Femur (tissue), 1 donor: ENCODE measurements at regions not wholly inside any gene's neighbourhood (a gene's known extent, or its start where the extent isn't known, plus 50 kb on each side); places are given as distances from the start of the nearest gene placed in this dataset.

ENCODE experiments used
- DNase-seq: peaks from one replicate; pipeline ENCODE4 v3.0.0-alpha.2; 2017

DNA sequence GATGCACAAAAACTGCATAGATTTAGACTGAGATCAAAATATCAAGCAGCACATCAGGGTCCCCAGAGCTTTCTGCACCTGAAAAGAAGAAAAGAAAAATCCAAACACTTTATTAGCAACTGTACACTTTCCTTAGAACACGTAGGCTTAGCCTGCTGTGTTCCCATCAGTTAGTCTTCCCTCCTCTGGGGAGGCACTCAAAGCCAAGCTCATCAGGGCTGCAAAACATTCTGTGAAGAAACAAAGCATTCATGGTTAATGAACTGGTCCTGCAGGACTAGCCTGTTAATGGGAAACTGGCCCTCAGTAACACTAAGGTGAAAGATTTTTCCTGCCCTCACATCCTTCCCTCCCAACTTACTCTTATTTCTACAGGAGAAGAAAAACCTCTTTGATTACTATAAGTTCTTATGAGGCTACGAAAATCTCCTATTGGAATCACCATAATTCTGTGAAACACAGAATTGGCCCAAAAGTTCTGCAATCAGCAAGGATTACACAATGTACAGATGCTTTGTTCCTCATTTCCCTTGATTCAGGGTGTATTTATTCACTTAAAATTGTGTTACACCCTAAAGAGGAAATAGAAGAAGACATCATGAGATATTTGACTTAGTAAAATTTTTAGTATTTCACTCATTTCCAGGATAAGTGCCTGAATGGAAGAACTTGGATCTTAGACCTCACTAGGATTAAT lies 901.0 kb upstream of the MAP3K7 start:
- no peak for DNase-seq

DNA sequence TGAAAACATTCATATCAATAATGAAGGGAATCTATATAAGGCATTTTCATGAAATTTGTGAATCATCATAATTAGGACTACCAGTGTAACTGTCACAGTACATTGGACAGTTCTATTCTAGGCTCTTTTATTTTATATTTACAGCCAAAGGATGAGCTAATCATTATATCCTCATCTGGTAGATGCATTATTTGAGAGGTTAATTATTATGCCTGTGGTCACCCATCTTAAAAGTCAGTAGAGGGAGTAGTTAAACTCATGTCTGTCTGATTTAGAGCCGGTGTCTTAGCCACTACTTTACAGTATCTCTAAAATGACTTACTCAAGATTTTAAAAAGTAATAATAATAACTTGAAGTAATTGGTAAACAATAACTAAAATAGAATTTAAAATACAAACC lies 899.3 kb upstream of the MAP3K7 start:
- DNase-seq, result no peak

DNA sequence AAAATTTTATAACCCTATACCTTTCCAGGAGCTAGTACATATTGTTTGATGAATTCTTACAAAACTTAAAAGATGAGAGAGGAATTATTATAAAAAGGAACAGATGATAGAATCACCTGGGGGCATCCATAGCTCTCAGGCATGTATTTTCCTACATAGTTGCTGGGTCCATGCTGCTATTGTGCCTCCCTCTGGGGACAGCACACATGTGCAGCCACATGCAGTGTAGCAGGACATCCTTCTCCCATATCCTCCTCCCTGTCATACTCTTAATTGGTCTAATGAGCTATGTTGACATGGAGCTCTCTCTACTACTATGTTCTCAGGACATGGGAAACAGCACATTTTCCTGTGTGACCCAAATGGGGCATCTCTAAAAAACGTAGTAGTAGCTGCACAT lies 898.2 kb upstream of the MAP3K7 start:
- DNase-seq, result no peak

DNA sequence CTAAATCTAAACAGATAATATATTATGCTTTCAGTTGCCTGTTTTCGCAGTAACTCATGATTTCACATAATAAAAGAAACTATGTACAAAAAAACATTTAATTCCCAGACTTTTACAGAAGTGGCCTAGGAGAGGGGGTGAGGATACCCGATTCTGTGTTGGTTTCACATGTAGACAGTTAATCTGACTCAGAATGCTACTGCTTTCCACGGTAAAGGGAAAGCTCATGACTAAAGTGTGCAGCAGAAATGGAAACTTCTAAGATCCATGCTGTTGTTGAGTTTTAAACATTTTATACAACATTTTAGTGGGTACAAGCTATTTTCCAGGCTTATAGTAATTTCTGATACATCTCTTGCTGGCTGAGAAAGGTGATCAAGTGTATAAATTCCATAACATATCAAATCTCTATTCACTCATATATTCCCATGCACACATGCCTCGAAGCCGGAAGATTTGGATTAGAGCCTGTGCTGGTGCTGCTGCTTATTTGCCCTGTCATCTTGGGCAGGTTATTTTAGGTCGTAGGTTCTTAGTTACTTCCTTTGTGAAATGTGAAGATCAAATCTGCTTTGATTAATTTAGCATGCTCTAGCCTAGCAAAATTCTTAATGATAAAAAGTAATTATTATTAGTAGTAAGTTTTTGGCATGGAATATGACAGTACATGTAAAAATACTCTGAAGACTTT lies 896.7 kb upstream of the MAP3K7 start:
- no peak for DNase-seq

DNA sequence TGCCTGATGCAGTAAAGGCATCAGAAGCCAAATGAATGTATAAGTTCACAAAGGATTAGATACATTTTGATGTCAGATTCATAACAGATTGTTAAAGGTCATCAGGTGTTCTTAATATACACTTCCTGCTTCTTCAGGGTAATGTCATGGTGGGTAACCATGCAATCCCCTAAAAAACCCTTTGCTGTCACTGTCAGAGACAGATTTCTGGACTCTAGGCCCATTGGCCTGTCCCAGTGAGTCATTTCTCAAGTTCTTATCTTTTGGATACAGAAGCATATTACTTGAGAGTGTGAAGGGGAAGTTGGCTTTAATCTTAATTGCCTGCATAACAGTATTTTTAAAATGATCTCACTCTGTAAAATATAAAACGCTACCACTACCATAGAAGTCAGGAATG lies 895.6 kb upstream of the MAP3K7 start:
- DNase-seq, result no peak

DNA sequence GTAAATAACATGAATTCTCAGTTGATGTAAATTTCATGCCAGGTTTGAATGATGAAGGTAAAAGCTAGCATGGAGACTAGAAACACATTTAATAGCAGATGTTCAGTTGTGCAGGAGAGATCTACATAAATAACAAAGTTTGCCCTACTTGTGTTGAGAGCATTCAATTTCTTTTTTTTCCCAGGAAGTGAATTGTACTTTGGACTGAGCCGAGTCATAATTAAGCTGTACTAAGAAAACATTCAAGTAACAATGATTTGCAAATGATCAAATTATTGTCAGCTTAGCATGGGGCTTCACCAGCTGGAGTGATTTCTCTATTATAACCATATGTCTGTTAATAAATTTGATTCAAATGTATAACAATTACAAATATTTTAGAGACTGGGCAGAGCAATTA lies 893.5 kb upstream of the MAP3K7 start:
- no peak for DNase-seq

DNA sequence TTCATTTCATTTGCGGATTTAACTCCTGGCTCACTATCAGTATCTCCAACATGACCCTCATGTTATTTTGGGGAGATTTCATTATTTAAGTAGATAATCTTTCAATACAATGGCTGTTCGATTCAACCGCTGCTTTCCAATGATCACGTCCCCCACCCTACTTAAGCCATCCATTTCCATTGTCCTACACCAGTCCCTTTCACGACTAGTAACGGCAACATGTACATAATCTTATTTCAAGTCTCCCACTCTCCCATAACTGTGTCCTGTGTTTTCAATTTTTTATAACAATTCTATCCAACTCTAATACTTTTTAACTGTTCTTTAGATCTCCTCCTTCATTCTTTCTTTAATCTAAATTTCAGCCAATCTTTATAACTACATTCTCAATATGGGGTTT lies 890.8 kb upstream of the MAP3K7 start:
- no peak for DNase-seq

DNA sequence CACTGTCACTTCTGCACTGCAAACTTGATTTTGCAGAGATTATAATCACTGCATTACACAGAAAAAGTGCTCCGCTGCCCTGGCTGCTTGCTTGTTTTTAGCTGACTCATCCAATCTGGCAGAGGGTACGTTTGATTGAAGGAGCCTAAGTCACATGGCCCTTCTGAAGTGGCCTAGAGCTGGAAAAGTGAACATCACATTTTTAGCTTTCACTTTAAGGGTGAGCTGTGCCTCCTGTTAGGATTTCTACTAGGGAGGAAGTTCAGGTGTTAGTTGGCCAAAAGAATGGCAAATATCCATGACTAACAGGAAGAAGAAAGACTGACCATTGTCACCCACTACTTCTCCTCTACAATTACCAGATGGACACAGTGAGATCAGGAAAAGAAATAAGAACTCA lies 889.1 kb upstream of the MAP3K7 start:
- no peak for DNase-seq

DNA sequence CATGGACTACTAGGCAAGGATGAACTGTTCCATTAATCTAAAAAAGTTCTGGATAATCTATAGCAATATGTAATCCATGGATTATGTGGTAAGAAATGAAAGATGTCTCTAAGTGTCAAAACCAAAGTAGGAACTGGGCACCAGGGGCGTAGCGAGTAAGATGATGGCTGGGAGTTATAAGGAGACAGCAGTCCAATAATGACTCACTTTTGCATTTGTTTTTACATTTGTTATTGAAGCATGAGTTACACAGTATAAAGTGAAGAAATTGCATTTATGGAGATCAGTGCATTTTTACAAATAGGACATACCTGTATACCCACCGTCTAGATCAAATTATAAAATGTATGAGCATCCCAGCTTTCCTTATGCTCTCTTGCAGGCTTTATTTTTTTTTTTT lies 878.5 kb upstream of the MAP3K7 start:
- DNase-seq, result no peak

DNA sequence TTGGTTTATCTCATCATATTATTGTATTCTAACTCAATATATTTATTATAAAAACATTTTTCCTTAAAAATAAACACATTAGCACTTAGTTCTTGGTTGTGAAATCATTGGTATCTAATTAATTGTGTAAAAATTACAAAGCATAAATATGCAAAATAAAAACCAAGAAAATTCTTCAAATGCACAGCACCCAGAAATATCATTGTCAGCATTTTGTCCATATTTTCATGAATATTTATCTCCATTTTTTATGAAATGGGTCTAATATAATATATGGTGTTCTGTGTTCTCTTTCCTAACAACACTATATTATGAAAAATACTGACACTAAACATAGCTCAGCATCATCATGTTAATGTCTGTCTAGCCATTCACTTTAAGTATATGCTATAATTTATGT lies 877.8 kb upstream of the MAP3K7 start:
- no peak for DNase-seq

DNA sequence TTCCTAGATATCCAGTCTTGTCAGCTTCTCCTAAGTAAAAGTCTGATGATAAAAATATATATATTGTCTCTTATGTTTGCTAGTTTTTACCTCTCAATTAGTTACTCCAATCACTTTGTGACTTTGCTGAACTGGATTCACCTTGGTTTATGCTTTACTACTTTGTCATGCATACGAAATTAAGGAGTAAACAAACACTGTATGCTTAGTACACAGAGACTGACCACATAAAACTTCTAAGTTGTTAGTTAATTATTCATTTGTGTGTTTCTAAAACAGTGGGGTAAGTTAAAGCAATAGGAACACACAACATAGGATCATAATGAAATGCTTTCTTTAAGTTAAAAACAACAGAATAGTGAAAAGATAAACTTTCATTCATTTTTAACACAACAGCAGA lies 877.3 kb upstream of the MAP3K7 start:
- DNase-seq, result no peak

DNA sequence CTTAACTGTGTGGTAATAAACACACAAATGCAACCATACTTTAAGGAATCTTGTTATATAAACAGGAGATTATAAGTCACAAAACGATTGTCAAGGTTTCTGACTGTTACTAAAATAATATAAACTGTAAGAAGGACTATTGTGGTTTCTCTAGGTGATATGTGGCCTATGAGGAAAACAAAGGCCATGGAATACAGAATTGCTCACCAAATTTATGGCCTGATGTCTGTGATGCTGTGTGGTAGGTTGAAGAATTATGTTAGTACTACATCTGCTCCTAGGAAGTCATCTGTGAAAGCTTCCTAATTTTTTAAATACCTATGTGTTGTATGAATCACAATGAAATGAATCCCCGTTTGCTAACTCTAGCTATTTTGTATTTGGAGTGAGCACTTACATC lies 875.4 kb upstream of the MAP3K7 start:
- no peak for DNase-seq

DNA sequence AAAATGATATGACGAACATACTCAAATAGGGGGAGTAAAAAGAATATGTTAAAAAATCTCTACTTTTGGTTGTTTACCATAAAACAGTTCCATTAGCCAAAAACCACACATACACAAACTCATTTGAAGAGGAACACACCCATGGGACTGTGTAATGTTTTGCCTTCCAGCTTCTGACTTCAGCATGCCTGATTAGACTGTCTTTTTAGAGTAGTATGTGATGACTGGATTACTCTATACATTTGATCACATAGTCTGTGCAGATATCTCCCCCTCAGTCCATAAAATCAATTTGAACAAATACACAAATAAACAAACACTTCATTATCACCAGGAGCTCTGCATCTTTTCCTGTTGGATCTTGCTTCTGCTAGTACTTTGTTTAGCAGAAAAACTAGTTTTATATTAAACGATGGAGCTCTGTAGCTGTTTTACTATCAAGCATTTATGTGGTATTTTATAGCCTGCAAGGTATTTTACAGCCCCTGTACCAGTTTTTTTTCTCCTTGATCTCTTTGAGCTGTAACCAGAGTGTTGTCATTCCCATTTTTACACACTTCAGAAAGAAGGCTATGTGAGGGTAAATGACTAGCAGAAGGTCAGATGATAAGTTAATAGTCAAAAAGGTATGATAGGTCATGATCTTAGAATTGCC lies 866.5 kb upstream of the MAP3K7 start:
- DNase-seq, result no peak

DNA sequence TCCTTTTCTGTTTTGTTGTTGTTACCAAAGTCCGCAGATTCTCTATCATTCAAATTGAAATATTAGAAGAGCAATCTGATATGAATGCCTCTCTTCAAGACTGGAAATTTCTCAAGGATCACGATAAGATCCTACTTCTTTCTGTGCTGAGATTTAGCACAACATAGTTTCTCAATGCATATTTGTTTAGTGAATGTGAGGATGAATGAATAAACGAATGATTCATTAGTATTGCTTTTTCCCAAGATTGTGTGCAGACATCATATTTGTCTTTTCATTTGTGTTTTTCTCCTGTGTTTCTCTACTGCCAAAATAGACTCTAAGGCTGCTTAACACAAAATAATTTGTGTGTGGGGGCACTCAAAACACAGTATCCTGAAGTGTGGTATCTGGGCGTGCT lies 862.7 kb upstream of the MAP3K7 start:
- no peak for DNase-seq

DNA sequence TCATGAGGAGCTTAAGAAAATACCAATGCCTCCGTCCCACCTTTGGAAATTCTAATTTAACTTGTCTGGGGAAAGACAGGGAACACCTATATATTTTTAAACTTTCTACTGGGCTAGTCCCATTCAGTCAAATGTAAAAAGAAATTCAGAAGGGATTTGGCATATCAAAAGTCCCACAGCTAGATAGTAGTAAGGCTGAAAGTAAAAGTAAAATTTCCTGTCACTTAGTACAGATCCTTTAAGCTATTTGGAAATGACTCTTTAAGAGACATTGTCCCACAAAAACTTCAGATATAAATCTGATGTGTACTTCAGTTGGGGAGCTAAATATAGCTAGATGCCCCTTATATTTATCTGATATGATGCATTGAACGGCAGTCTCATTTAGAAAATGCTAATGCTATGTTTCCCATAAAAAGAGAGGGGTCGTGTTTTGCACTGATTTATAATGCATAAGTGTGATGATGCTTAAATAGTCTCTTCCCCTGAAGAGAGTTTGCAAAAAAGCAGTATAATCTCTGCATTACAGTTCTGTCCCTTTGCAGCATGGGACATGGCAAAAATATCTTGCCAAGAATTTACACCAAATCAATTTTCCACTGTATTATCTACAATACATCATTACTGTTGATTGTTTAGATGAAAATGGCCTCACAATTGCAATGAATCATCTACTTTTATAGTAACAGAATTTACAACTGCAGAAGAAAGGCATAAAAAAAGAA lies 860.8 kb upstream of the MAP3K7 start:
- DNase-seq, result no peak

DNA sequence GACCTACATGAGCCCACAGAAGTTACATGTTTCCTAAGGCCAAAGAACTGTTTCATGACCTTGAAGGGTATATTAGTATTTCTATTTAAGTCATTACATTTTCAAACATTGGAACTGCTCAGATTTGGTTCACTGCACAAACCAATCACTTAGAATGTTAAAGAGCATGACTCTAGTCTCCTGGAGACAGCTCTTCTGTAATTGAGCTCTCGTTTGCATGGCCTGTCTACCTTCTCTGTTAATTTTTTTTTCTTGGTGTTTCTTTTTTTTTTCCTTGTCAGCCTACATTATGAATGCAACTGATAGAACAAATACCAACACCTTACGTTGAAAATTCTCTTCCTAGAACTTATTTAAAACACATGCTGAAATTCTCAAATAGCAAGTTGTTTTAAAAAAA lies 860.2 kb upstream of the MAP3K7 start:
- DNase-seq, result no peak

DNA sequence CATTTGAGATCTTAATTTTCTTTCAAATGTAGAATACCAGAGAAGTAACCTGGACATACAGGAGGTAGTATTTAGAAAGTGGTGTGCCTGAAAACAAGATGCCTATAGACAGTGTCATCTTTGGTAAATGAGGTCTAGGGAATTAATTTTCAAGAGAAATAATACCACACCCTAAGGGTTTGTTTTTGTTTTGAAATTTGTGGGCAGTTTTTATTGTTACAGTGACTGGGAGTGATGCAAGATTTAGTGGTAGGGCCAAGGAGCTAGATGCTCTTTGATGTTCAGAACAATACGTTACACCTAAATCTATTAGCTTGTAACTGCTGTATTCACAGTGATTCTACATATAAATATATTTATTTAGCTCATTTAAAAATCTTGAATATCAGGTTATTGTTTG lies 856.5 kb upstream of the MAP3K7 start:
- no peak for DNase-seq

DNA sequence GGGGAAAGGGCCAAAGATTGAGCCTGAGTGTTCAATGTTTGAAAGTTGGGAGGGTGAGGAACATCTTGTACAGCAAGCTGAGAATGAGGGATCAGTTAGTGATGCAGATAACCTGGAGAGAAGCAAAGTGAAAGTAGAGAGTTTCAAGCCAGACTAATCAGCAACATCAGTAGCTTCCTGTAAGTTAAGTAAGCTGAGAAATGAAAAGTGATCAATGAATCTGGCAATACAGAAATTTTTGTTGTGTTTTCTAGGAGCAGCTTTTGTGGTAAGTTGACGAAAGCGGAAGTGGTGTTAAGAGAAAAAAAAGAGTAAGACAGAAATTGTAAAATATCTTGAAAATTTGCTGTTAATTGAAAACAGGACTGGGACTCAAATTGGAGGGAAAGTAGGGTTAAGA lies 855.5 kb upstream of the MAP3K7 start:
- DNase-seq, result no peak

DNA sequence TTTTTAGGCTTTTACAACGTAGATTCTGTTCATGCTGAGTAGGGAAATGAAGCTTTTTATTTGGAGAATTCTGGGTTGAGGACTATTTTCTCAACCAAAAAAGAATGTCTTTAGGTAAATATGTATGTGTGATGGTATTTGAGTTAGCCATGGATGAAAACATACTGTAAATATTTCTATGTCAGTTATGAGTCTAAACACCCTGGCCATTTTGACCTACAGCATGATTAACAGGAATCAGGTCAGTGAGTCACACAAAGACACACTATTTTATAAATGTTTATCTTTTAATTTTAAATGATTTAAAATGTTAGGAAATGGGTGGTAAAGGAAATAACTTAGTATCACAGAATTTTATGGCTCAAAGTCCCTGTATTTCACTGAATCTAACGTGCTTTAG lies 851.7 kb upstream of the MAP3K7 start:
- DNase-seq, result no peak

DNA sequence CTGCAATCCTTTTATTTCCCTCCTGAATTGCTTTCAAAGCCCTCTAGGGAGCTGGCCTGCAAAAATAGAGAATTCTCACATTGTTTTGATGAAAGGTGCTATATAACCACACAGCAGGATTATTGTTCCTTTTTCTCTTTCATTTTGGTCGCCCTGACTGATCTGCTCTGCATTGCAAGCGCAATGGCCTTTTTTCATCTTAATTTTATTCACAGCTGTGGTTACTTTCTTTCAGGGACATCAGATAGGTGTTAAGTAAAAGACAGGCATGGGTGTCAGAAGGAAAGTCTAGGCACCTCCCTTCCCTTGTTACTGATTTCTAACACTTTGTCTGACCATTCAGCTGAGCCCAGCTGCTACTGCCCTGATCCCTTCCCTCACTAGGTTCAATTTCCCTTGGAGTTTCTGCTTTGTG lies 850.5 kb upstream of the MAP3K7 start:
- no peak for DNase-seq

DNA sequence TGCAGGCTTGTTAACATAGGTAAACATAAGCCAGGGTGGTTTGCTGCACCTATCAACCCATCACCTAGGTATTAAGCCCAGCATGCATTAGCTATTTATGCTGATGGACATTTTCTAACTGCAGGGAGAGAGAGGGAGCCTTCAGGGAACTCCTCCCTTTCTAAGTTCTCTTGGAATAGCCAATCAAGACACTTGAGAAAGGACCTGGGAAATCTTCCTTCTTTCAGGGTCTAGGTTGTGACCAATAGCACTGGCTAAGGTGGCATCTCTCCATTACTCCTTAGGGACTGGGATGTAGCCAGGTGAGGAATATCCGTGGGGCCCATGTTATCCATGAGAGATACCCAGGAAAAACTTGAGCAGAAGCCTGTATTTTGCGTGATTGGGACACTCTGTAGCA lies 849.6 kb upstream of the MAP3K7 start:
- no peak for DNase-seq

DNA sequence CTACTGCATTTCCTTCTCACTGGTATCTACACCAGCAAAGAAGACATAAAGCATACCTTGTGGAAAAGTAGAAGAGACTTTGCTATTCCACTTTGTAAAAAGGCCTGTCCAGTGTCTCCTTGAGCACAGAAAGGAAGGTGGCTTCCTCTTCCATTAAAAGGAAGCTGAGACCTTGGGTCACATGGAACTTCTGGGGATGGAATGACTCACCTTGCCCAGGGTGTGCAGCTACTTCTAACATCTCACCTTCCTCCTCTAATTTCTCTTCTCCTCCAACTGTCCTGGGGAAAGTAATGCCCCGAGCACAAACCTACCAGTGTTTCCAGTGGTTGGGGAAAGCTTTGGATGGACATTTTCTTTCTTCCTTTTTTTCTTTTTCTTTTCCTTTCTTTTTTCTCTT lies 848.8 kb upstream of the MAP3K7 start:
- DNase-seq, result no peak

DNA sequence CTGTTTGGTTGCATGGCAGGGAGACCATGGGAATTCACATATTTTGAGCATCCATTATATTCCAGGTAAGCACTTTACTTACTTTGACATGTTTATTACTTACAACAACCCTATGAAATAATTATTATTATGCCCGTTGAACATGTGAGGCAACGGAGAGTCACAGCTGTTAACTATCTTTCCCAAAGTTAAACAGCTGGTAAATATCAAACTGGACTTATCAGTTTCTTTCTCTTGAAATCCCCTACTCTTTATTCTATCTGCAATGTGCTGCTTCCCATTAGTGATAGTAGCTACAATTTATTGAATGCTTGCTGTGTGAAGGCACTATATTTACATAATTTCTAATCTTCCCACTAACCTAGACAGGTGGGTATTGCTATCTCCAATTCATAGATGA lies 847.7 kb upstream of the MAP3K7 start:
- no peak for DNase-seq
